ENCODE measurements at regions not wholly inside any gene's neighbourhood (a gene's known extent, or its start where the extent isn't known, plus 50 kb on each side); places are given as distances from the start of the nearest gene placed in this dataset.
"Not testable (repeated sequence)": the region's sequence is repeated elsewhere in the genome, so short reads cannot be mapped to it uniquely, and the experiment has no call there.

DNA sequence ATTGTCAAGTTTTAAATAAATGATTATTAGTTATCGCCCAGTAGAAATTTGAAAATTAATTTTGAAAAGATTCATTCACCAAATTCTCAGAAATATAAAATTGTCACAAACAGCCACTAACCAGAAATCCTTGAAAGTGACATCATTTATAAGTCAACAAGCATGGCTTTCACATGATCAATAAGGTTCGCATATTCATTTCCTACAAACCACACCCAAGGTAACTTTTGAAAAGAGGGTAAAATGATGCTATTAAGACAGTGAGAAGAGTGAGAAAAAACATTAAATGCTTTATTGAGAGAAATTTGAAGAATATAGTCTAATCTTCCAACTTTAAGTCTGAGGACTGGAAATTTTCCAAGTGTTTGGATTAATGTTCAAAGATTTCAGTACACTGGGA lies 263.6 kb upstream of the ALCAM start:
- DNase-seq: no peak

DNA sequence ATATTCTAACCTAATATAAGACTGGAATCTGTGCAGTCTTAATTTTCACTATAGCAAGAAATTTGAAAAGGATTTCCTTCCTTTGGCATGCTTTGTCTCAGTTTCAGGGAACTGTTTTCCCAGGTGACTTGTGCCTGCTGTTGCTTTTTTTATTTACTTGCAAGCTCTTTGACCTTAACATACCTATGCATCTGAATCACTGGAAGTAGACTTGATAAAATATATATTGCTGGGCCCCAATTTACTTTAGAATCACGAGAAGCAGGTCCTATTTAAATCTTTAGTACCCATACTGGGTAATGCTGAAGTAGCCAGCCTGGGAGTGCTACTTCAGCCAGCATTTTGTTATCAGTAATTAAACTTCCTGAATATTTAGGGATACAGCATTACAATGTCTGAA lies 257.9 kb upstream of the ALCAM start:
- no peak for DNase-seq

DNA sequence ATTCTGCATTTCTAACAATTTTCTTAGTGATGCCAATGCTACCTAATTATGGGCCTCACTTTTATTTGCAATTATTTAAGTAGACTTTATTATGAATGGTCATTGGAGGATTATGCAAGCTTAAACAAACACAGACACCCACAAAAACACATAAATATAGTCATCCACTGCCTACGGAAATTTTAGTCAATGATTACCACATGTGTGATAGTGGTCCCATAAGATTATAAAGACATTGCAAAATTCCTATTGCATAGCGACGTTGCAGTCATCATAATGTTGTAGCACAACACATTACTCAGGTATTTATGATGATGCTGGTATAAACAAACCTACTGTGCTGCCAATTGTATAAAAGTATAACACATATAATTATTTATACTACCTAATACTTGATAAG lies 247.8 kb upstream of the ALCAM start:
- no peak for DNase-seq

DNA sequence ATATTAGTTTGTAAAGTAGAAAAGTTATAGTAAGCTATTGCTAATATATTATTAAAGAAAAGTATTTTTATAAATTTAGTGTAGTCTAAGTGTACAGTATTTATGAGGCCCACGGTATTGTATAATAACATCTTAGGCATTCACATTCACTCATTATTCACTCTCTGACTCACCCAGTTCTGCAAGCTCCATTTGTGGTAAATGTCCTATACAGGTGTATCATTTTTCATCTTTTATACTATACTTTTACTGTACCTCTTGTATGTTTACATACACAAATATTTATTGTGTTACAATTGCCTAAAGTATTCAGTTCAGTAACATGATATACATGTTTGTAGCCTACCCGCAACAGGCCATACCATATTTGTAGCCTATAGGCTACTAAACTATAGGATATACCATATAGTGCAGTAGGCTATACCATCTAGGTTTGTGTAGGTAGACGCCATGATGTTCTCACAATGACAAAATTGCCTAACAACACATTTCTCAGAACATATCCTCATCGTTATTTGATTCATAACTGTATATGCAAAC lies 246.8 kb upstream of the ALCAM start:
- no peak for DNase-seq

DNA sequence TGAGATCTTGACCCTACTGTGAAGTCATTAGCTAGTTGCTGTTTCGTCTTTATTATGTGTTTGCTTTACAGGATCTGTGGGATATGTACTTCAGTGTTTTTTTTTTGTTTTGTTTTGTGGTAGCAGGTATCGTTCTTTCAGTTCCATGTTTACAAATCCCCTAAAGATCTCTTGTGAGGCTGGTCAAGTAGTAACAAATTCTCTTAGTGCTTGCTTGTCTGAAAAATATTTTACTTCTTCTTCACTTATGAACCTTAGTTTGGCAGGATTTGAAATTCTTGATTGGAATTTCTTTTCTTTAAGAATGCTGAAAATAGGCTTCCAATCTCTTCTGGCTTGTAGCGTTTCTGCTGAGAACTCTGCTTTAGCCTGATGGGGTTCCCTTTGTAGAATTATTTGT lies 235.8 kb upstream of the ALCAM start:
- DNase-seq: no peak

DNA sequence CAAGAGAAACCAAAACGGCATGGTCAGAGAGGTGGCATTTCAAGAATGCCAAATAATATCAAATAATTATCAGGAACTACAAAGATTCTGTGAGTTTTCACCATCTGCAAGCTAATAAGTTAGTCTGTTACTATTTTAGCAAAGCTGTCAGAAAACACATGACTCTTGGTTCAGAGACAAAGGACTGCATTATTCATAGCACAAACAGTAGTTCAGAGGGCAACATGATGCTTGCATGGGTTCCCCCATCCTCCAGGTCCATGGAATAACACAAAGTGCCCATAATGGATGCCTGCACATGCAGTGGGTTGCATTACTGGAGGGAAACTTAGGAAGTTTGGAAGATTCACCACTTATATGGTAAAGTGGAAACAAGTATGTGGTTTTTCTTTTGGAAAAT lies 228.8 kb upstream of the ALCAM start:
- no peak for DNase-seq

DNA sequence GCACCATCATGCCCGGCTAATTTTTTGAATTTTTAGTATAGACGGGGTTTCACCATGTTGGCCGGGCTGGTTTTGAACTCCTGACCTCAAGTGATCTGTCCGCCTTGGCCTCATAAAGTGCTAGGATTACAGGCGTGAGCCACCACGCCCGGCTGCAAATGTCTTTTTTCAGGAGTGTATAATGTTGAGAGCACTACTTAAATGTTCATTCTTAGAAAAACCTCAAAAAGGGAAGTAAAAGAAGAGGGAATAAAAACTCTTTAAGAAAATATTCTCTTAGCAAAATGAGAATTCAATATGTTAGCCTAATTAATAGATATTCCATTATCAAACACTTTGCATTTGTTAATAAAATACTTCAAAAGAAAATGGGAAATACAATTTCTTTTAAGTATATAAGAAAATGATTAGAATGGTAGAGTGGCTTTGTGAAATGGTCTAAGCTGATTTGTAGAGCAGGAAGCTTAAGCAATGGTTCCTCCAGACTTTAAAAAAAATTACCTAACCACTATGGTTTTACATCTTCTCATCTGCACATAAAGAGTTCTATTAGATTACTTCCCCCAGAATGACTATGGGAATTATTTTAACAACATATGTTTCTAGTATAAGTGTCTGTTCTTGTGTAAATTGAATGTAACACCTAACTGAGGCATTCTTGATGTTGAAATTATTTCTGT lies 226.7 kb upstream of the ALCAM start:
- no peak for DNase-seq

DNA sequence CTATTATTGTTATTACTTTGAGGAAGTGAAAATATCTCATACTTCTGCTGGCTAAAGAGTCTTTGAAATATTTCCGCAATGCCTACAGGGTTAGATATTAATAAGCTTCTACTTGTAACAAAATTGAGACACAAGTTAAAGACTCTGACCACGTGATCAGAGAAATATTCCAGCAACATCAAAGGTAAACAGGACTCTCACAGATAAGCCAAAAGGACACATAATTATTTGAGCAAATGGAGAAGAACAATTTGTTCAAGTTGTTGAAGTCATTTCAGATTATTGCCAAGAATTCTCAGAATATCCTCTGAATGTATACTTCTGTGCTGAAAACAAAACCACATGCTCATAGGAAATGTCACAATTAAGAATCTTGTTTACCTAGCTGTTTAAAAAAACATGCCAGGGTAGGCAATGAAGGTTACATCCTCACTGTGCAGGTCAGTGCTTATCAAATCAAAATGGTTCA lies 225.8 kb upstream of the ALCAM start:
- no peak for DNase-seq

DNA sequence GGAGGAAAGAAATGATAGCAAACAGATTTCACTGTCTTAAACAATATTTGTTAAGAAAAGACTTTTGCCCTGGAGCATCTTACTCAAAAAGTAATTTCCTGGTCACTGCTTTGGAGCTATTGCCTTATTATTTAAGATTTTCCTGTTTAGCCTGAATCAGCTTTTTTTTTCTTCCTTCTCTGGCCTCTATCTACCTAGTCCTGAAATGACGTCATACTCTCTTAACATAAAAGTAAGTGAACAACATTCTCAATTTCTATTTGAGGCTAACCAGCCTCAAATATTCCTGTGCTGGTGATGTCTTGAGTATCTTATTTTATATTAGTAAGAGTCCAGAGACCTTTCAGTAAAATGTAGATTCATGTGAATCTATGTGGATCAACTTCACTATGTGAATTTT lies 221.9 kb upstream of the ALCAM start:
- no peak for DNase-seq

DNA sequence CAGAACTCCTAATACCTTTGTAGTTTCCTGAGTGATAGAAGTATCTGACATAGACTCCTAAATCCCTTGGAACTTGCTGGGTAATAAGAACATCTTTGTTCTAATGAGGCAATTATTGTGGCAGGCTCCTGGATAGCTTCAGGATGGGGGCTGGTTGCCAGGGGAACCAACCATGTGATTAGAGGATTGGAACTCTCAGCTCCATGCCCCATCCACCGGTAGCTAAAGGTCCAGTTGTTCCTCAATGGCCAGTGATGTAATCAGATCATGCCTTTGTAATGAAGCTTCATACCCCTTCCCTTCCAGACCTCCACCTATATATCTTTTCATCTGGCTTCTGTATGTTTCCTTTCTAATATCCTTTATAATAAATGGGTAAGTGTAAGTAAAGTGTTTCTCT lies 221.2 kb upstream of the ALCAM start:
- DNase-seq: no peak

DNA sequence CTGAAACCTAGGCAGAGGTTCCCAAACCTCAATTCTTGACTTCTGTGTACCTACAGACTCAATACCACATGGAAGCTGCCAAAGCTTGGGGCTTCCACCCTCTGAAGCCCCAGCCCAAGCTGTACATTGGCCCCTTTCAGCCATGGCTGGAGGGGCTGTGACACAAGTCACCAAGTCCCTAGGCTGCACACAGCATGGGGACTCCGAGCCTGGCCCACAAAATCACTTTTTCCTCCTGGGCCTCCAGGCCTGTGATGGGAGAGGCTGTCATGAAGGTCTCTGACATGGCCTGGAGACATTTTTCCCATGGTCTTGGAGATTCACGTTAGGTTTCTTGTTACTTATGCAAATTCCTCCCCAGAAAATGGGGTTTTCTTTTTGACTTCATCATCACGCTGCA lies 217.5 kb upstream of the ALCAM start:
- DNase-seq: not testable (repeated sequence)

DNA sequence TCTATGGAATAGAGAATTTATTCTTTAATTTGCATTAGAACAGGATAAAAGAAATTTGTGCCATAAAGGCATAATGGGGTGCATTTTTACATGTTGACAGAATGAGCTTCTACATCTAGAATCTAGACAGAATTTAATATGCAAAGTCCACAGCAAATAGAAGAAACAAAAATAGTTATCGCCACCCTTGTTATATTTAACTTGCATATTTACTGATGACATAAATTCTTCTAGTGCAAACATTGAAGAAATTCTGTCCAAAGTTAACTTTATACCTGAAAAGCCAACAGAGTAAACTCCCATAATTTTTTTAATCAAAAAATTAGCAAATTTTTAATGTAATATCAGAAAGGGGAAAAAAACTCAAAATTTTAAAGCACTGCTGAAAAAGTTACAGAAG lies 213.7 kb upstream of the ALCAM start:
- no peak for DNase-seq

DNA sequence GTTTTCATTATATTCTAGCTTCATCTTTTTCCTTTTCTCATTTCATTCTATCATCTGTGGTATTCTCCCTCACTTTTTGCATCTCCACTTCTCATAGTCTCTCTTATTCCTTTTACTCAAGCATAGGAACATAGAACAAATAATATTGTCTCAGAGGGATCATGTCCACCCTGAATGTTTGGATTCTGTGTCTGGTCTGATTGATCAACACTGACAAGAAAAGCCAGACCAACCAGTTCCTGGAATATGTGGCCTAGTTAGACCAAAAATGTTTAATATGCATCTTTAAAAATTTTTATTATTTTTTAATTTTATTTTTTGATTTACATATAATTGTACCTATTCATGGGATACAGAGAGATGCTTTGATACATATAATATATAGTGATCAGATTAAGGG lies 212.0 kb upstream of the ALCAM start:
- no peak for DNase-seq

DNA sequence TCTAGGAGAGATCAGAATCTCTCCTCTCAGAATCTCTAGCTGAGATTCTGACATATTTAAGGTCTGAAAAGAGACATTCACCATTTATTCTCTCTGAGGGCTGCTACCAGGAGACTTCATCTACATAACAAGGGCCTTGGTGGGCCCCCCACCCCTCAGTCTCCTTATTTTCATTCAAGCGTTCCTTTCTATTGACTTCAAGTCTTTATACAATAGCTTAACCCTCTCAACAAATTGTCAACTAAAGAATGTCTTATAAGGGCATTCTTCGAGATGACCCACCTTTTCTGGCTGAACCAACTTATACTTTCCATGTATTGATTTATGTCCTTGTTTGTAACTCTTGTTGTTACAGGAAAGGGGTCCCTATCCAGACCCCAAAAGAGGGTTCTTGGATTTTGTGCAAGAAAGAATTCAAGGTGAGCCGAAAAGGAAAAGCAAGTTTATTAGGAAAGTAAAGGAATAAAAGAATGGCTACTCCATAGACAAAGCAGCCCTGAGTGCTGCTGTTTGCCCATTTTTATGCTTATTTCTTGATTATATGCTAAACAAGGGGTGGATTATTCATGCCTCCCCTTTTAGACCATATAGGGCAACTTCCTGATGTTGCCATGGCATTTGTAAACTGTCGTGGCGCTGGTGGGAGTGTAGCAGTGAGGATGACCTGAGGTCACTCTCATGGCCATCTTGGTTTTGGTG lies 209.5 kb upstream of the ALCAM start:
- no peak for DNase-seq

DNA sequence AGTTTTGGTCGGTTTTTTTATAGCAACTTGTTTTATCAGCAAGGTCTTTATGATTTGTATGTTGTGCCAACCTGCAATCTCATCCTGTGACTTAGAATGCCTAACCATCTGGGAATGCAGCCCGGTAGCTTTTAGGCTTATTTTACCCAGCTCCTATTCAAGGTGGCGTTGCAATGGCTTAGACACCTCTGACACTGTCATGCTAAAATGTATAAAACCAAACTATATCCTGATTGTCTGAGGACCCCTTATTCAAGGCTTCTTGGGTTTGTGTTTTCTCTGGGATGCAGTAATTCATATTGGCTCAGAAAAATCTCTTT lies 209.0 kb upstream of the ALCAM start:
- no peak for DNase-seq

DNA sequence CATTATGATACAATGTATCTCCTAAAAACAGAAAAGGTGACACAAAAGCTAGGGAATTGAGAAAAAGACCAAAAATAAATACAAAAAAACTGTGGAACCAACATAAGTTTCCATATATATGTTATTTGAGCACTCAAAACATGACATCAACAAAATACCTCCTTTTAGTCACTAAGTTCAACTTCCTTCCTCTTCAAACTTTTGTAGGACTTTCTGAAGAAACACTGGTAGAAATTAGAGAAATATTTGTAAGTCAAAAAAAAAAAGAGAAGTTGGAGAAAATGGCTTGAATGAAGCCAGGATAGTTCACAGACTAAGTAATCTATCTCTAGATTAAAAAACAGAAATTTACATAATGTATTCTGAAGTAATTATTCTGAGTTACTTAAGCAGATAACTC lies 208.4 kb upstream of the ALCAM start:
- DNase-seq: no peak

DNA sequence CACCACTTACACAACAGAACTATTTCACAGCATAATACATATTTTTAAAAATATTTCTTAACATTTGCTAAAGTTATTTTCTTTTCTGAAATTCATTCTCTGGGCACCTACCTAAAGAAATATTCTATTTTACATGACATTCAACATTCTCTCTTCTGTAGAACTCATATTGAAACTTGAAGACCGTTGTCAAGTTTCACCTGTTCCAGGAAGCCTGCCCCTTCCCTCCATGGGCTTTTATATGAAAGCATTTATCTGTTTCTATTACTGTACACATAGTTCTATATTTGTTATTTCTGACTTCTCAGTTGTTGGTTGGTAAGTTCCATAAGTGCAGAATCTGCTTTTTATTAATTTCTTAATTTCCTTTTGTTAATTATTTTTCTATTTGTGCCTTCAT lies 204.3 kb upstream of the ALCAM start:
- no peak for DNase-seq

DNA sequence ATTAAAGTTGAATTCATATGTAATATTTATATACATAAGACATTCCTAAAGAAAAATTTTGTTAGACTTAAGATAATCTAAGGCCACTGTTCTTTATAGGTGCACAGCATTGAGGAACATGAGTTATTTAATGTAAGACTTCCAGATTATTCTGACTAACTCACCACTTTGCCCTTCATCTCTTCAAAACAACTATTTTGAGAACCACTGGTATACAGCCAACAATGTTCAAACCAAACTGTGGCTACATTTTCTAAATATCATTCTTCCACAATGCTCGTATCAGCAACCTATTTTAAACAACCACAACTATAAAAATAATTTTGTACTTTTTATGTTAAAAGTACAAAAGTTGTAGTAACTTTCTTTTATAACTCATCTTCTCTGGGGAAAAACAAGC lies 199.8 kb upstream of the ALCAM start:
- no peak for DNase-seq

DNA sequence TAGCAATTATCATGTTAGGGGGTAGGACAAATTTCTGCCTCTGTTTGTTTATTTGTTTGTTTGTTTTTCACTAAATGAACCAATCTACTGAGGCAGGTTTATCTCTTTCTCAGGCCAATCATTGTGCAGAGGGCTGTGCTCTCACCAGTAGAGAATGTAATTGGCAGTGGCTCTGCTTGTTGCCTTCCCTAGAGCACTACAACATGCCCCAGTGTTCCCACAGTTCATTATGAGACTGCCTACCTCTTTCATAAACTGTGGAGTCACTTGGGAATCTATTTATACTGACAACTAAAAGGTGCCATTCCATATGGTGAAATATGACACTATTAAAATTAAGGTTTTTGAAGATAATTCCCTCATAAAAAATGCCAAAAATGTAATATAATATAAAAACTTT lies 196.3 kb upstream of the ALCAM start:
- no peak for DNase-seq

DNA sequence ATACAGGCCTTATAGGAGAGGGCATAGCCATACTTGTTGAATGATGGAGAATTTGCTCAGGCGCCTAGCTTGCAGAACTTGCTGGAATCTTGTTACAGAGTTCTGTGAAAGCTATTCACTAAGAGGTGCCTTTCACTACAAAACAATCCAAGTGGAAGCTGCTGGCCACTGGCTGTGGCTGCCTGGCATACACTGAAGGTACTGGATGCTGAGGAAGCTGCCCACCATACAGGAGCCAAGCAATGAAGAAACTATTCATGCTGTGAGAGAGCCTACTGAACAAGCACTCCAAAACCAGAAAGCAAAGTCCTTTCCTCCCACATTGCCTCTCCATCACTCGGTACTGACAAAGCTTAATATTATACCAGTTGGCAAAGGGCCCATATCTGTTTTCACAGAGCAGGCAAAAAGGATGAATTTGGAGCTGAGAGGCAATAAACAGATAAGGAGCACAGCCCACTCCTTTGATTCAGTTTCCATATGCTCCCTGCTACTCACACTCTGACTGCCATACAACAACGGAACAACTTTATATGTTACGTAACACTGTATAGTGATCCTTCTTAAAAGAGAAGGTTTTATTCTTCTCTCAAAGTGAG lies 192.6 kb upstream of the ALCAM start:
- no peak for DNase-seq

DNA sequence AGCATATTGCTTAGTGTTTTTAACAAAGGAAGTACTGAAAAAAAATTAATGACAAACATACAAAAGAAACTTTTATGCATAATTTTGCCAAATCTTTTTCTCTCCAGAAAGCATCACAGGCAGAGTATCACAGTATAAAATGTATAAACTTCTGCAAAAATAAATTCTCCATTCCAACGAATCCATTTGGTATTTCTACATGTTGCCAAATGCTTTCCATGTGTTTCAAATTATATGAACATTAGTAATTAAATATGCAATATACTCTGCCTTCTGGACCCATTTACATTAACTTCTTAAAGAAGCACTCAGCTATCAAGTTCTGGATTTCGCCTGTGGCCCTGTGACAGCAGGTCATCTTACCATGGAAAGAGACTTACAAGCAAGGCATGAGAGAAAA lies 189.1 kb upstream of the ALCAM start:
- no peak for DNase-seq

DNA sequence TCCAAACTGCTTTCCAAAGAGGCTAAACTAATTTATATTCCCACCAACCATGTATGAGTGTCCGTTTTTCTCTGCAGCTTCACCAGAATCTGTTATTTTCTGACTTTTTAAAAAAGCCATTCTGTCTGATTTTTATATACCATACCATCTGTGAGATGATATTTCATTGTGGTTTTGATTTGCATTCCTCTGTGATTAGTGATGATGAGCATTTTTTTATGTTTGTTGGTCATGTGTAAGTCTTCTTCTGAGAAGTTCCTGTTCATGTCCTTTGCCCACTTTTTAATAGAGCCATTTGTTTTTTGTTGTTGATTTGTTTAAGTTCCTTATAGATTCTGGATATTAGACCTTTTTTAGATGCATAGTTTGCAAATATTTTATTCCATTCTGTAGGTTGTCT lies 179.4 kb upstream of the ALCAM start:
- no peak for DNase-seq

DNA sequence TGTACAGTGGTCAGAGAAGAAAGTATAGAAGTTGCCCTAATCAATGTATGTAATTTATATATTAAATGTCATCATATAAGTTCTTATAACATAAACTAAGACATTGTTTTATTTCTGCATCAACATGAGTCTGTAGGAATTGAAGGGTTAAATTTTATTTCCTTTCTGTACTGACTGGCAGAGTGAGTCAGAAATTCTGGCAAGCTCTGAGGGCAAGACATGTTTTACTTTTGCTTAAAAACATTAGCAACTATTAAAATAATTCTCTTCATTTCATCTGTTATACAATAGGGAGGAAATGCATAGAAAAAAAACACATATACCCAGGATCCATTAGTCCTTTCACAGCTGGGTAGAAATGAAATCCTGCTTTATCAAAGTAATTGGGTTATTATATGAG lies 171.4 kb upstream of the ALCAM start:
- DNase-seq: no peak

DNA sequence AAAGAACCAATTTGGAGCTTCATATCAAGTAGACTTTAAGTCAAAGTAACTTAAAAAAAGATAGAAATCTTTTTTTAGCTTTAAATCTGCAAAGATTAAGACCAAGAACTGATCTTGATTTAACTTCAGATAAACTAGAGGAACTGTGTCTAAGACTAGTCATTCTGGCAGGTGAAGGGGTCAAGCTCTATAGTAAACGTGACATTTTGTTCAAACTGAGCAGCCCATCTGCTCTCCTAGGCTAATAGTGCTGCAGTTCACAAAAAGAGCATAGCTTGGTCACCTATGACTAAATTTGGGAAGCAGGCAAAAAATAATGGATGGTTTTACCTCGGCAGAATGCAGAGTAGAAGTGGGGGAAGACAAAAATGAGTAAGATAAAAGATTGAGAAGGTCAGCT lies 168.8 kb upstream of the ALCAM start:
- DNase-seq: no peak

DNA sequence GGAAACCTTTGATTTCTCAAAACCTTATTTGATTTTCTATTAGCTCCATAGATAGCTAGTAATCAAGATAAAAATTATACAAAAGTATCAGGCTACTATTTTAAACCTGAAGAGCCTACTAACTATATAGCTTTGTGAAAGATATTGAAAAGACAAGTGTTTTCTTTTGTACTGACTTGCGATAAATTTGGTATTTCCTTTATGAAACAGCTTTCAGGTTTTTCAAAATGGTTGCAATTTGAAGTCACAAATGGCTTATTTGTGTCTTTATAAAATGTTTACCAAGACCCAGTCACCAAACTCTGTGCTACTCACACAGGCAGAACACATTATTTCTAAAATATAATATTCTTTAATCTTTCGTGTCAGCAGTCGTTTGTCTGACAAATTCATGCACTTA lies 167.5 kb upstream of the ALCAM start:
- DNase-seq: no peak

All from activated CD8-positive, alpha-beta memory T cell treated with anti-CD3 and anti-CD28 coated beads, Interleukin-2, amount 50 U/mL, for 48 hours (primary cell).